ENCODE measurements at regions not wholly inside any gene's neighbourhood (a gene's known extent, or its start where the extent isn't known, plus 50 kb on each side); places are given as distances from the start of the nearest gene placed in this dataset.

GRCh38 chr14:98606816-98607215 lies 665.2 kb downstream of the BCL11B start:
- TF ChIP-seq CTCF (IDR thresholded peaks at IDR 0.05; ENCODE audit: insufficient read depth, low read length, poor library complexity, severe bottlenecking), result no peak
- H3K36me3 ChIP-seq (ENCODE audit: control insufficient read depth, insufficient read depth, low read length), result no peaks in the 10 kb centered on the region
- DNase-seq (ENCODE audit: extremely low read depth, insufficient read length), result no peak
- H3K27me3 ChIP-seq (replicated peaks; ENCODE audit: control insufficient read depth, insufficient read depth, low read length), result no peaks in the 10 kb centered on the region
- no peak overlapping the region for H3K4me3 ChIP-seq (replicated peaks; ENCODE audit: low read depth, low read length)

- no peaks in the 10 kb centered on the region for H3K27me3 ChIP-seq (replicated peaks; ENCODE audit: control insufficient read depth, insufficient read depth, low read length)
- no peak for TF ChIP-seq CTCF (IDR thresholded peaks at IDR 0.05; ENCODE audit: insufficient read depth, low read length, poor library complexity, severe bottlenecking)
- H3K4me3 ChIP-seq (replicated peaks; ENCODE audit: low read depth, low read length), result no peak overlapping the region
- DNase-seq (ENCODE audit: extremely low read depth, insufficient read length), result no peak
- no peaks in the 10 kb centered on the region for H3K36me3 ChIP-seq (ENCODE audit: control insufficient read depth, insufficient read depth, low read length)
Observed at GRCh38 chr14:98607341-98607910, 664.6 kb downstream of the BCL11B start.

- Histone ChIP-seq H3K4me3 (replicated peaks; ENCODE audit: low read depth, low read length) (no peak overlapping the region), H3K36me3 (ENCODE audit: control insufficient read depth, insufficient read depth, low read length) (no peaks in the 10 kb centered on the region), H3K27me3 (replicated peaks; ENCODE audit: control insufficient read depth, insufficient read depth, low read length) (no peaks in the 10 kb centered on the region)
- DNase-seq (ENCODE audit: extremely low read depth, insufficient read length), result no peak
- TF ChIP-seq CTCF (IDR thresholded peaks at IDR 0.05; ENCODE audit: insufficient read depth, low read length, poor library complexity, severe bottlenecking), result no peak
Observed at GRCh38 chr14:98608071-98609060, 663.6 kb downstream of the BCL11B start.

GRCh38 chr14:98612434-98613200 lies 659.4 kb downstream of the BCL11B start:
- H3K4me3 ChIP-seq (replicated peaks; ENCODE audit: low read depth, low read length), result no peak overlapping the region
- H3K36me3 ChIP-seq (ENCODE audit: control insufficient read depth, insufficient read depth, low read length), result no peaks in the 10 kb centered on the region
- no peaks in the 10 kb centered on the region for H3K27me3 ChIP-seq (replicated peaks; ENCODE audit: control insufficient read depth, insufficient read depth, low read length)
- no peak for DNase-seq (ENCODE audit: extremely low read depth, insufficient read length)
- TF ChIP-seq CTCF (IDR thresholded peaks at IDR 0.05; ENCODE audit: insufficient read depth, low read length, poor library complexity, severe bottlenecking), result no peak

GRCh38 chr14:98614741-98615140 lies 657.3 kb downstream of the BCL11B start:
- no peaks in the 10 kb centered on the region for H3K27me3 ChIP-seq (replicated peaks; ENCODE audit: control insufficient read depth, insufficient read depth, low read length)
- no peaks in the 10 kb centered on the region for H3K36me3 ChIP-seq (ENCODE audit: control insufficient read depth, insufficient read depth, low read length)
- H3K4me3 ChIP-seq (replicated peaks; ENCODE audit: low read depth, low read length), result no peak overlapping the region
- TF ChIP-seq CTCF (IDR thresholded peaks at IDR 0.05; ENCODE audit: insufficient read depth, low read length, poor library complexity, severe bottlenecking), result no peak
- no peak for DNase-seq (ENCODE audit: extremely low read depth, insufficient read length)

All from GM06990 (cell line).